GM12878 (cell line): ENCODE measurements at regions not wholly inside any gene's neighbourhood (a gene's known extent, or its start where the extent isn't known, plus 50 kb on each side); places are given as distances from the start of the nearest gene placed in this dataset.

ENCODE experiments used
- ATAC-seq: fragments of 200-7000 bp; cut with Tn5 transposase; 3 replicates; pipeline ENCODE4 v1.9.1; 2020; ENCODE audit warnings: mild to moderate bottlenecking, moderate library complexity
- BruUV-seq: library from RNA; stranded (reverse); fragments of 400-500 nt; replicated peaks from 2 replicates; lab custom pipeline; 2021; lab: Mats Ljungman, UMichigan
- CTCF ChIA-PET: fragments of 300-600 bp; sonication (Branson Sonifier 250); formaldehyde crosslinking; extraction: SDS; loops from one replicate; lab custom pipeline; 2021; ENCODE audit warnings: inconsistent platforms; lab: Yijun Ruan, JAX
- POLR2A ChIA-PET: fragments of 350-600 bp; formaldehyde crosslinking; extraction: SDS; loops from one replicate; lab custom pipeline; 2021; ENCODE audit warnings: inconsistent platforms; lab: Charles Lee
- RAD21 ChIA-PET: fragments of 300-600 bp; sonication (Branson Sonifier 250); formaldehyde crosslinking; loops from one replicate; lab custom pipeline; 2023; ENCODE audit warnings: antibody characterized with exemption; ENCODE audit not compliant: unreplicated experiment; lab: Charles Lee
- SMC1A ChIA-PET: fragments of 300-600 bp; sonication (Branson Sonifier 250); formaldehyde crosslinking; loops from one replicate; lab custom pipeline; 2023; ENCODE audit not compliant: unreplicated experiment, uncharacterized antibody; lab: Charles Lee
- DNase-seq: peaks from one replicate; pipeline ENCODE4 v3.0.0-alpha.2; 2011; ENCODE audit warnings: low read depth, low spot score
- FAIRE-seq: peaks from 3 replicates; lab custom pipeline; 2011; peaks lifted over from hg19 to GRCh38; lab: Jason Lieb, UNC
- H2AFZ ChIP-seq: 2 replicates; pipeline ENCODE4 v1.6.0; 2011; ENCODE audit warnings: low read depth, low read length, control low read depth; ENCODE audit not compliant: control insufficient read depth
- H3K27ac ChIP-seq: 2 replicates; pipeline ENCODE4 v1.5.1; 2011; ENCODE audit warnings: control low read depth; ENCODE audit not compliant: control insufficient read depth, insufficient read depth
- H3K27me3 ChIP-seq, 2 experiments: replicated peaks in 1 of 2; 2 replicates each; pipeline versions ENCODE4 v1.6.0 to v1.6.1; 2011; ENCODE audit warnings: low read length in 1 of 2; ENCODE audit not compliant: control insufficient read depth in 2 of 2, insufficient read depth in 2 of 2
- H3K36me3 ChIP-seq, 2 experiments: 2 replicates each; pipeline ENCODE4 v1.5.1; 2011; ENCODE audit warnings: low read length in 1 of 2; ENCODE audit not compliant: control insufficient read depth in 2 of 2, insufficient read depth in 2 of 2
- H3K4me1 ChIP-seq: 2 replicates; pipeline ENCODE4 v1.6.1; 2011; ENCODE audit warnings: mild to moderate bottlenecking, low read length, moderate library complexity, mixed read lengths; ENCODE audit not compliant: control insufficient read depth, insufficient read depth
- H3K4me2 ChIP-seq: 2 replicates; pipeline ENCODE4 v1.6.0; 2011; ENCODE audit warnings: control low read depth; ENCODE audit not compliant: control insufficient read depth, insufficient read depth
- H3K4me3 ChIP-seq: fragments of 200-600 bp; sonication (generic); 2 replicates; pipeline ENCODE4 v1.5.1; 2016
- H3K79me2 ChIP-seq: 2 replicates; pipeline ENCODE4 v1.6.0; 2011; ENCODE audit warnings: low read length; ENCODE audit not compliant: control insufficient read depth, insufficient read depth
- H3K9ac ChIP-seq: 2 replicates; pipeline ENCODE4 v1.8.0; 2011; ENCODE audit warnings: low read length, control low read depth, mixed read lengths; ENCODE audit not compliant: control insufficient read depth, insufficient read depth
- H3K9me3 ChIP-seq: replicated peaks from 3 replicates; pipeline ENCODE4 v1.5.1; 2011; ENCODE audit warnings: mild to moderate bottlenecking, low read length; ENCODE audit not compliant: control insufficient read depth, insufficient read depth
- H4K20me1 ChIP-seq: 2 replicates; pipeline ENCODE4 v1.6.0; 2011; ENCODE audit not compliant: control insufficient read depth, insufficient read depth
- EP300 ChIP-seq, 2 experiments: fragments of 150-350 bp in 1 of 2; IDR thresholded peaks; 2 replicates each; pipeline ENCODE4 v1.6.1; 2011 to 2012; ENCODE audit warnings: low read depth in 2 of 2, low read length in 2 of 2, borderline replicate concordance in 1 of 2, improper control_type of control experiment in 1 of 2, inconsistent platforms in 1 of 2; ENCODE audit not compliant: control insufficient read depth in 1 of 2
- JUND ChIP-seq: IDR thresholded peaks from 2 replicates; pipeline ENCODE4 v1.6.1; 2012; ENCODE audit warnings: low read depth, mild to moderate bottlenecking, low read length, improper control_type of control experiment, moderate library complexity
- KLF5 ChIP-seq: fragments of 450-650 bp; IDR thresholded peaks from 2 replicates; pipeline ENCODE4 v1.6.1; 2014; ENCODE audit warnings: mild to moderate bottlenecking; ENCODE audit not compliant: partially characterized antibody
- SUZ12 ChIP-seq: fragments of 200-600 bp; sonication (generic); IDR thresholded peaks from one replicate; pipeline ENCODE4 v1.6.1; 2018; ENCODE audit warnings: antibody characterized with exemption, mild to moderate bottlenecking; ENCODE audit not compliant: unreplicated experiment
- TCF3 ChIP-seq: IDR thresholded peaks from 2 replicates; pipeline ENCODE4 v1.6.1; 2012; ENCODE audit warnings: low read depth, mild to moderate bottlenecking, low read length, borderline replicate concordance; ENCODE audit not compliant: insufficient read depth
- ZZZ3 ChIP-seq: IDR thresholded peaks from 2 replicates; pipeline ENCODE4 v1.6.1; 2011; ENCODE audit warnings: low read depth; ENCODE audit not compliant: control insufficient read depth, insufficient read length
- WGBS: methylation state at CpG from one replicate; pipeline ENCODE4 v1.1.6; 2016; ENCODE audit warnings: low lambda C conversion rate; ENCODE audit not compliant: insufficient replicate concordance, insufficient coverage; ENCODE audit errors: missing lambda C conversion rate; 5-methylcytosine and 5-hydroxymethylcytosine counted together
- in situ Hi-C: fragments of 300-500 bp; cut with MboI; formaldehyde crosslinking; loops from 9 replicates; pipeline ENCODE4 v1.14.3; 2018; ENCODE audit warnings: mixed read lengths
- intact Hi-C: fragments of 100-400 bp; cut with micrococcal nuclease; formaldehyde crosslinking; loops from one replicate; pipeline ENCODE4 v1.14.2; 2022; ENCODE audit not compliant: unreplicated experiment
- TF ChIP-seq, protein P1 (sequence below): fragments of 450-650 bp; IDR thresholded peaks from 2 replicates; pipeline ENCODE4 v1.6.1; 2017; ENCODE audit warnings: mild to moderate bottlenecking

DNA sequence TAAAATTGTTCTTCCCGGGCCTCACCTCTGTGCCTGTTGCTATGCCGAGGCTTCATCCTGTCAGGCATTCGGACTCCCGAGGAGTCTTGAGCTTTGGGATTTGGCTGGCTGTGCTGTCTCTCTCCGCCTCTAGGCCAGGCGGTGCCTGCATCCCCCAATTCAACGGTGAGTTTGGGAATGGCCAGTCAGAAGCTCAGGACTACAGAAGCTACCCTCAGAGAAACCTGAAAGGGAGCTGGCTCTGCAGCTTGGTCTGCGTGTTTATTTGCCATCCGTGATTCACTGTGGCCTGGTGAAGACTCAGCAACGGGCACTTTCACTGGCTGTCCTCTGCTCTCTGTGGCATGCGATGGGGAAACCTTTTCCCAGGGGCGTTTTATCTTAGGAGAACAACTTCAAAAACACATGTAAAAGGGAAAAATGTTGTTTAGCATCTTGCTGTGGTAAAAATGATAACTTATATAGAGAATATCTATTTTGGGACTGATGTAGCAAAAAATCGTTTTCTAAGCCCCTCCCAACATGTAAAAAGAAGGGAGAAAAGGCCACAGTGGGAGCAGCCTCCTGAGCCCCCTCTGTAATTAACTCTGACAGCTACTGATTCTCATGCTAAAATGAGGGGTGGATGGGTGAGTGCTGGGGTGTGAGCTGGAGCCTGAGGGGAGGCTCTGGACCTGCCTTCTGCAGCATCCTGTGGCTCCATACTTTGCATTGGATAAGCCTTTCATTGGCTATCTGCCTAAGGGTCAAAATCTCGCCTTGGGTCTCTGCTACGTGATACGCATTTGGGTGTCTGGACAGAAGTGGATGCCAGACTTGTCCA, 103.4 kb upstream of the KLHL25 start:
- TF ChIP-seq ZZZ3 (no peak), TCF3 (no peak), SUZ12 (no peak), JUND (no peak), KLF5 (no peak), EP300 (IDR thresholded peaks at IDR 0.05; ENCODE audit: borderline replicate concordance in 1 of 2, control insufficient read depth in 1 of 2, low read depth in 2 of 2, low read length in 2 of 2) (no peak)
- TF ChIP-seq, protein P1, sequence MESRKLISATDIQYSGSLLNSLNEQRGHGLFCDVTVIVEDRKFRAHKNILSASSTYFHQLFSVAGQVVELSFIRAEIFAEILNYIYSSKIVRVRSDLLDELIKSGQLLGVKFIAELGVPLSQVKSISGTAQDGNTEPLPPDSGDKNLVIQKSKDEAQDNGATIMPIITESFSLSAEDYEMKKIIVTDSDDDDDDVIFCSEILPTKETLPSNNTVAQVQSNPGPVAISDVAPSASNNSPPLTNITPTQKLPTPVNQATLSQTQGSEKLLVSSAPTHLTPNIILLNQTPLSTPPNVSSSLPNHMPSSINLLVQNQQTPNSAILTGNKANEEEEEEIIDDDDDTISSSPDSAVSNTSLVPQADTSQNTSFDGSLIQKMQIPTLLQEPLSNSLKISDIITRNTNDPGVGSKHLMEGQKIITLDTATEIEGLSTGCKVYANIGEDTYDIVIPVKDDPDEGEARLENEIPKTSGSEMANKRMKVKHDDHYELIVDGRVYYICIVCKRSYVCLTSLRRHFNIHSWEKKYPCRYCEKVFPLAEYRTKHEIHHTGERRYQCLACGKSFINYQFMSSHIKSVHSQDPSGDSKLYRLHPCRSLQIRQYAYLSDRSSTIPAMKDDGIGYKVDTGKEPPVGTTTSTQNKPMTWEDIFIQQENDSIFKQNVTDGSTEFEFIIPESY: no peak
- H3K9ac ChIP-seq: no peak overlapping the region
- H3K27me3 ChIP-seq: no peaks in the 10 kb centered on the region; a peak in 1 of 4 replicates
- no TSS peak for BruUV-seq
- 30% methylated on average over 16 of the region's 16 CpGs for WGBS
- no peaks in the 10 kb centered on the region for H3K36me3 ChIP-seq
- ChIA-PET SMC1A (interaction anchor here (0.6 kb wide), 1 partner anchor 319 kb away, joined by 4 read pairs; no protein-coding TSS in a partner anchor), RAD21 (no interaction called here), CTCF (interaction anchor here (0.7 kb wide), 1 partner anchor 35 kb away, joined by 3 read pairs; no protein-coding TSS in a partner anchor), POLR2A (no interaction called here)
- H2AFZ ChIP-seq: no peak overlapping the region
- DNase-seq (no peak), ATAC-seq (no peak), FAIRE-seq (no peak)
- no peak overlapping the region for H3K27ac ChIP-seq
- no peaks in the 10 kb centered on the region for H3K4me1 ChIP-seq
- H3K79me2 ChIP-seq: no peaks in the 10 kb centered on the region
- intact Hi-C loops: no loop called here
- H3K4me3 ChIP-seq: no peak overlapping the region
- no peaks in the 10 kb centered on the region for H3K9me3 ChIP-seq
- in situ Hi-C loops: no loop called here
- no peaks in the 10 kb centered on the region for H4K20me1 ChIP-seq
- no peak overlapping the region for H3K4me2 ChIP-seq
